K562 (cell line): ENCODE measurements at regions not wholly inside any gene's neighbourhood (a gene's known extent, or its start where the extent isn't known, plus 50 kb on each side); places are given as distances from the start of the nearest gene placed in this dataset.

Experiments
- ARID1B ChIP-seq: fragments of 450-650 bp; IDR thresholded peaks from 2 replicates; pipeline ENCODE4 v1.6.1; 2016; ENCODE audit warnings: antibody characterized with exemption, mild to moderate bottlenecking, inconsistent platforms
- EGR1 ChIP-seq: fragments of 450-650 bp; conservative IDR thresholded peaks from 2 replicates; pipeline ENCODE4 v1.6.1; 2017; ENCODE audit warnings: mild to moderate bottlenecking
- EWSR1 ChIP-seq: fragments of 450-650 bp; IDR thresholded peaks from 2 replicates; pipeline ENCODE4 v1.6.1; 2018; ENCODE audit warnings: borderline replicate concordance, mild to moderate bottlenecking, low read depth, moderate library complexity; ENCODE audit not compliant: partially characterized antibody
- HOXB6 ChIP-seq: fragments of 250-450 bp; sonication (Bioruptor Pico); IDR thresholded peaks from 2 replicates; pipeline ENCODE4 v1.5.1; 2022; ENCODE audit warnings: mild to moderate bottlenecking, borderline replicate concordance
- ILK ChIP-seq: fragments of 450-650 bp; IDR thresholded peaks from 2 replicates; pipeline ENCODE4 v1.6.1; 2016; ENCODE audit warnings: missing genetic modification characterization, low read depth, mild to moderate bottlenecking, missing compliant biosample characterization, moderate library complexity, borderline replicate concordance
- MYC ChIP-seq, 2 experiments: fragments of 250-450 bp in 1 of 2; sonication (Bioruptor Pico) in 1 of 2; IDR thresholded peaks; 2 replicates each; pipeline versions ENCODE4 v1.5.1 to v1.6.1; 2012 to 2021; ENCODE audit warnings: low read depth in 2 of 2, borderline replicate concordance in 1 of 2, improper control_type of control experiment in 1 of 2, low read length in 1 of 2, mild to moderate bottlenecking in 1 of 2, moderate library complexity in 1 of 2
- PBX2 ChIP-seq, 2 experiments: IDR thresholded peaks in 1 of 2; conservative IDR thresholded peaks in 1 of 2; 2 replicates each; pipeline ENCODE4 v1.6.1; 2016; ENCODE audit warnings: low read depth in 2 of 2, mild to moderate bottlenecking in 1 of 2, missing compliant biosample characterization in 1 of 2, missing genetic modification characterization in 1 of 2, moderate library complexity in 1 of 2
- PHTF2 ChIP-seq: fragments of 250-450 bp; sonication (Bioruptor Pico); IDR thresholded peaks from 2 replicates; pipeline ENCODE4 v1.5.0; 2021; ENCODE audit warnings: mild to moderate bottlenecking
- POLR2B ChIP-seq: fragments of 450-650 bp; IDR thresholded peaks from 2 replicates; pipeline ENCODE4 v1.6.1; 2018; ENCODE audit warnings: low read depth; ENCODE audit not compliant: partially characterized antibody
- PTTG1 ChIP-seq: fragments of 450-650 bp; IDR thresholded peaks from 2 replicates; pipeline ENCODE4 v1.6.1; 2016; ENCODE audit warnings: low read depth, mild to moderate bottlenecking, missing genetic modification characterization, missing compliant biosample characterization
- STAT5A ChIP-seq: IDR thresholded peaks from 2 replicates; pipeline ENCODE4 v1.6.1; 2012; ENCODE audit warnings: low read length, inconsistent platforms, borderline replicate concordance
- SUPT5H ChIP-seq: fragments of 450-650 bp; IDR thresholded peaks from 2 replicates; pipeline ENCODE4 v1.6.1; 2016
- TCF7 ChIP-seq: sonication (generic); IDR thresholded peaks from 2 replicates; pipeline ENCODE4 v1.6.1; 2016; ENCODE audit warnings: antibody characterized with exemption, borderline replicate concordance
- ZFP36 ChIP-seq: fragments of 150-350 bp; IDR thresholded peaks from 2 replicates; pipeline ENCODE4 v1.6.1; 2018; ENCODE audit warnings: low read length, low read depth; ENCODE audit not compliant: partially characterized antibody
- ZKSCAN8 ChIP-seq: fragments of 200-800 bp; sonication (Bioruptor generic); IDR thresholded peaks from 2 replicates; pipeline ENCODE4 v1.6.1; 2016; ENCODE audit warnings: missing genetic modification characterization, missing compliant biosample characterization
- ZNF444 ChIP-seq: fragments of 250-450 bp; sonication (Bioruptor Pico); IDR thresholded peaks from 2 replicates; pipeline ENCODE4 v1.4.0; 2020; ENCODE audit warnings: mild to moderate bottlenecking, moderate library complexity
- TF ChIP-seq, protein P1 (sequence below): fragments of 250-450 bp; sonication (Bioruptor Pico); IDR thresholded peaks from 2 replicates; pipeline ENCODE4 v1.4.0; 2020
- TF ChIP-seq, protein P2 (sequence below), 2 experiments: IDR thresholded peaks; 2 replicates each; pipeline ENCODE4 v1.6.1; 2011; ENCODE audit warnings: borderline replicate concordance in 1 of 2, control low read depth in 1 of 2, low read depth in 1 of 2, low read length in 1 of 2, mild to moderate bottlenecking in 1 of 2, mixed read lengths in 1 of 2, moderate library complexity in 1 of 2; ENCODE audit not compliant: insufficient read depth in 1 of 2, insufficient read length in 1 of 2, poor library complexity in 1 of 2, severe bottlenecking in 1 of 2; ENCODE audit errors: extremely low read depth in 1 of 2
- TF ChIP-seq, protein P3 (sequence below): fragments of 250-450 bp; sonication (Bioruptor Pico); IDR thresholded peaks from 2 replicates; pipeline ENCODE4 v1.4.0; 2020; ENCODE audit warnings: mild to moderate bottlenecking, moderate library complexity, borderline replicate concordance

- TF ChIP-seq, protein P1, sequence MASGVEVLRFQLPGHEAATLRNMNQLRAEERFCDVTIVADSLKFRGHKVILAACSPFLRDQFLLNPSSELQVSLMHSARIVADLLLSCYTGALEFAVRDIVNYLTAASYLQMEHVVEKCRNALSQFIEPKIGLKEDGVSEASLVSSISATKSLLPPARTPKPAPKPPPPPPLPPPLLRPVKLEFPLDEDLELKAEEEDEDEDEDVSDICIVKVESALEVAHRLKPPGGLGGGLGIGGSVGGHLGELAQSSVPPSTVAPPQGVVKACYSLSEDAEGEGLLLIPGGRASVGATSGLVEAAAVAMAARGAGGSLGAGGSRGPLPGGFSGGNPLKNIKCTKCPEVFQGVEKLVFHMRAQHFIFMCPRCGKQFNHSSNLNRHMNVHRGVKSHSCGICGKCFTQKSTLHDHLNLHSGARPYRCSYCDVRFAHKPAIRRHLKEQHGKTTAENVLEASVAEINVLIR (CRISPR knock-in tag), result no peak; the same call in 1 of the 2 replicates
- TF ChIP-seq, protein P2, sequence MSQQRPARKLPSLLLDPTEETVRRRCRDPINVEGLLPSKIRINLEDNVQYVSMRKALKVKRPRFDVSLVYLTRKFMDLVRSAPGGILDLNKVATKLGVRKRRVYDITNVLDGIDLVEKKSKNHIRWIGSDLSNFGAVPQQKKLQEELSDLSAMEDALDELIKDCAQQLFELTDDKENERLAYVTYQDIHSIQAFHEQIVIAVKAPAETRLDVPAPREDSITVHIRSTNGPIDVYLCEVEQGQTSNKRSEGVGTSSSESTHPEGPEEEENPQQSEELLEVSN (IDR thresholded peaks at IDR 0.05; ENCODE audit: borderline replicate concordance in 1 of 2, extremely low read depth in 1 of 2, insufficient read depth in 1 of 2, insufficient read length in 1 of 2, low read depth in 1 of 2, low read length in 1 of 2, poor library complexity in 1 of 2, severe bottlenecking in 1 of 2), result peak in 1 of 2 experiments; percentile 34
- TF ChIP-seq PBX2 (CRISPR knock-in tag; IDR thresholded peaks at IDR 0.05; ENCODE audit: low read depth) (no peak), PBX2 (tag; conservative IDR thresholded peaks at IDR 0.05; ENCODE audit: low read depth) (peak; percentile 70), EGR1 (no peak), STAT5A (peak; percentile 56; the same call in 1 of the 2 replicates), PHTF2 (no peak), SUPT5H (no peak), ZFP36 (peak; percentile 41), ZNF444 (CRISPR knock-in tag) (no peak), TCF7 (peak; percentile 71; the same call in 1 of the 2 replicates), PTTG1 (tag) (no peak), ZKSCAN8 (CRISPR knock-in tag) (peak; percentile 74; the same call in 1 of the 2 replicates), HOXB6 (peak; percentile 80; the same call in 1 of the 2 replicates), ILK (tag) (no peak), MYC (IDR thresholded peaks at IDR 0.05; ENCODE audit: low read depth, low read length) (peak; percentile 76), MYC (CRISPR knock-in tag; IDR thresholded peaks at IDR 0.05; ENCODE audit: borderline replicate concordance, low read depth) (no peak), EWSR1 (no peak), ARID1B (peak; percentile 78), POLR2B (no peak)
- TF ChIP-seq, protein P3, sequence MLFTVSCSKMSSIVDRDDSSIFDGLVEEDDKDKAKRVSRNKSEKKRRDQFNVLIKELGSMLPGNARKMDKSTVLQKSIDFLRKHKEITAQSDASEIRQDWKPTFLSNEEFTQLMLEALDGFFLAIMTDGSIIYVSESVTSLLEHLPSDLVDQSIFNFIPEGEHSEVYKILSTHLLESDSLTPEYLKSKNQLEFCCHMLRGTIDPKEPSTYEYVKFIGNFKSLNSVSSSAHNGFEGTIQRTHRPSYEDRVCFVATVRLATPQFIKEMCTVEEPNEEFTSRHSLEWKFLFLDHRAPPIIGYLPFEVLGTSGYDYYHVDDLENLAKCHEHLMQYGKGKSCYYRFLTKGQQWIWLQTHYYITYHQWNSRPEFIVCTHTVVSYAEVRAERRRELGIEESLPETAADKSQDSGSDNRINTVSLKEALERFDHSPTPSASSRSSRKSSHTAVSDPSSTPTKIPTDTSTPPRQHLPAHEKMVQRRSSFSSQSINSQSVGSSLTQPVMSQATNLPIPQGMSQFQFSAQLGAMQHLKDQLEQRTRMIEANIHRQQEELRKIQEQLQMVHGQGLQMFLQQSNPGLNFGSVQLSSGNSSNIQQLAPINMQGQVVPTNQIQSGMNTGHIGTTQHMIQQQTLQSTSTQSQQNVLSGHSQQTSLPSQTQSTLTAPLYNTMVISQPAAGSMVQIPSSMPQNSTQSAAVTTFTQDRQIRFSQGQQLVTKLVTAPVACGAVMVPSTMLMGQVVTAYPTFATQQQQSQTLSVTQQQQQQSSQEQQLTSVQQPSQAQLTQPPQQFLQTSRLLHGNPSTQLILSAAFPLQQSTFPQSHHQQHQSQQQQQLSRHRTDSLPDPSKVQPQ, result no peak
Measured at GRCh38 chr6:27592481-27593199, 119.7 kb upstream of the ZNF184 start (continued).
